DMS153 treated with DMSO at 0.1 percent for 48 hours (cell line): ENCODE measurements at regions not wholly inside any gene's neighbourhood (a gene's known extent, or its start where the extent isn't known, plus 50 kb on each side); places are given as distances from the start of the nearest gene placed in this dataset.

Source experiments
- DNase-seq: peaks from one replicate; lab custom pipeline; 2025; ENCODE audit not compliant: unreplicated experiment; lab: John Stamatoyannopoulos, UW

DNA sequence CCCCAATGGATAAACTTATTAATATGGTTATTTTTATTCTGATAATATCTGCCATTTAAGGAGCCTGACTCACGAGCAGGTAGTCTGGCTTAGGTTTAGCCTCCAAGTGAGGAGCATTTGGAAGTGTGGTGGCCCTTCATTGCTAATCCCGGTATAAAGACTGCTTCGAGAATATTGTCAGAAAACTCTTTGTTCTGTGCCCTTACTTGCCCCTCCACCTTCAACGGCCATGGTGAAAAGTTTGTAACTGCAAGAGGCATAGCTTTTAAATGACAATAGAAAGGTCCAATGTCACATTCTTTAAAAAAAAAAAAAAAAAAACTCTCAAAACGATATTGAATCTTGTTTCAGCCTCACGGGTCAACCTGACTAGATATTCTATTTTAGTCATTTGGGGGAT, 157.4 kb upstream of the PROX1 start:
- DNase-seq: no peak

DNA sequence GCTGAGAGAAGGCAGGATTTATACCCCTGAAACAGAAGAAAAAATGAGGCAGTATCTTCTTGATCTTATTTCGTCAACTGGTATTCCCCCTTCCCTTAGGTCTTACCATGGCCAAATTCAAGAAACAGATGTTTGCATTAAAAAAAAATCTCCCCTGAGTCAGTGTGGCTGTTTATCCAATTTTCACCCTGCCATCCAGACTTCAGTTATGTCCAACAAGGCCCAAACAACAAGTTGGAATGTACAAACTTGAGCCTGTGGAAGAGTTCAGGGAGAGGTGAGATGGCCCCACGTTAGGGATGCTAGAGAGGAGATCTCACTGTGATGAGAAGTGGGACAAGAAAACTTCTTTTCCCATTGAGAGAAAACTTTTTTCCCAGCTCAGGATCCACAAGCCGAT, 147.2 kb upstream of the PROX1 start:
- DNase-seq: no peak

DNA sequence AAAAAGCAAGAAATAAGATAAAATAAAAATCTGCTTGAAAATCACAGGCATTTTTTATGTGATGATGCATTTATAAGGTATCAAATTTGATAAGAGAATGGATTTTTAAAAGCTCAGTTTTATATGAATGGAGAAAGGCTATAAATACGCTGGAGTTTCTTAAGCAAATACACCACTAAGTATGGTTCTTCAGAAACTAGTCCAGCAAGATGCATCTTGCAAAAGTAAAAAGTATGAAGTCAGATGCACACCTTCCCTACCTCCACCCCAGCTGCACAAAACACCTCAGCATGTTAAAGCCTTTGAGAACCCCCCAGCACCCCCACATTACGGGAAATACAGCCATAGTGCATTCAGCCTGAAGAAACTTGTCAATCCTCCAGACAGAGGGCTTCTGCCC, 143.1 kb upstream of the PROX1 start:
- no peak for DNase-seq

DNA sequence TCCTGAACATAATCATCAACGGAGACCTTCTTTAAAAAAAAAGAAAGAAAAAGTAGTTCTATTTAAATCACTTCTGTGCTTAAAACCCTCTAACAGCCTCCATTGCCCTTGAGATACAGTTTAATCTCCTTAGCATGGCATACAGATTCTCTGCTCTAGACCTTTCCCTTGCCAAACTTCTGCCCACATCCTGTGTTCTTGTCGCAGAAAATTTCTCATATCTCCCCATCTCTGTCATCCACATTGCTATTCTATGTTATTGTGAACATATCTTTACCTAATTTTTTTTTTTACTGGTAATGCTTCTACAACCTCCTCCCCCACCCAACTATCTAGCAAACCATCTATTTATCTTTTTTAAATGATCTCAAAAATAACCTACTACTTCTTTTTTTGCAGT, 135.7 kb upstream of the PROX1 start:
- no peak for DNase-seq

DNA sequence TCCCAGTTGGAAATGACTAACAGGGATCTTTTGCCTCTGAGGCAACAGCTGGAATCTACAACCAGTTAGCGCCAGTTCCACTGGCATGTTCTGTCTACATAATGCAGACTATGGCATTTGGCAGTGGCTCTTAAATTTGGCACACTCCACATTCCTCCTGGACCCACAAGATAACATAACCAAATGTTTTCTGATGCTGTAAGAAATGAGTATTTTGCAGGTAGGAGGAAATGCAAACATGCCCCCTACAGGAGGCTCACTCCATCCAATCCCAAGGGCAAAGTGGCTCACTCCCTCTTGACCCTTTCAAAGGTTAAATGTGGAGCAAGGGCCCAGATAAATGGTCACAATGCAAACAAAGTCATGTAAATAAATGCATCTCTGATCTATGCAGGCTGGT, 129.2 kb upstream of the PROX1 start:
- DNase-seq: no peak

DNA sequence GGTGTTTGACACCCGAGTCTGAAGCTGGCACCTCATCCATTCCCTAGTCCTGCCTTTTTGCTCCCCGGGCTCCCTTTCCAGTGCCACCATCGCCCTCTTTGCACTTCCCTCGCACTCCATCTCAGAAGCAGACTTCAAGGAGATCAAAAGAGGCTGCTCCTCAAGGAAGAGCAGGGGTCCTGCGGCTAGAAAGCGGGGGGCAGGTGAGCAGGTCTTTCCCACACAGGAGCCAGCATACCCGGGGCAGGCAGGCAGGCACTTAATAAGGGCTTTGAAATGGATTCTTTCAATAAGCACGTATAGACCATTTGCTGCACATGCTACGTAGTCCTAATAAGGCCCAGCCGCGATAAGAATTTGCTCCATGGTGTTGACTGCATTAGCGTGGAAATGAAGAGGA, 125.9 kb upstream of the PROX1 start:
- no peak for DNase-seq

DNA sequence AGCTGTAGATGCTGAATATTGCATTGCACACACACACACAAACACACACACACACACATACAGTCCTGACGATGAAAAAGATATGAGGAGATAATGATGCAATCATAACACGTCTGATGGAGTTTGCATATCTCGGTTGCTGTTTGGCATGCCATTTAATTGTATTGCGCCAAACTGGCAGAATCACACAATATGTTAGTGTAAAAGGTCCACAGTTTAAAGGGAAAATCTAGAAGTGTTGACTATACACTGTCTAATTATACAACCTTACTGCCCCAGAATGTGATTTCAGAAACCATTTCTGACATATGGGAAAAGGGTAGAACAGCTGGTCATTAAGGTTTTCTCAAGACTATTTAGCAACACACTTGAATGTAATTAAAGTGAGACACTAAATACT, 123.7 kb upstream of the PROX1 start:
- DNase-seq: no peak

DNA sequence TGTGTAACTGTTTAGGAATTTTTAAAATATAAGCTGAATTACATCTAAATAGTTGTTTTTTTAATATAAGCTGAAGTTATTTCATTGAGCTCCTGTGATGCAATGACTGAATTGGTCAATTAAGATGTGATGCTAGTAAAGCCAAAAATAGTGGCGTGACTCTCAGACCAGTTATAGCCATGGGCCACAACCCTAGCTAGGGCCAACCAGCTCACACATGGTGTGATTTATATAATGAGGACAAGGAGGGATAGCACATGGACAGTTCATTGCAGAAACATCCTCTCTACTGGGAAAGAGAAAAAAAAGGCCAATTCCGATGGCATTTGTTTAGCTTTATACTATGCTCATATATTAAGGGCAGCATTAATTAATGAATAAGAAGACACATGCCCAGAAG, 119.3 kb upstream of the PROX1 start:
- DNase-seq: no peak

DNA sequence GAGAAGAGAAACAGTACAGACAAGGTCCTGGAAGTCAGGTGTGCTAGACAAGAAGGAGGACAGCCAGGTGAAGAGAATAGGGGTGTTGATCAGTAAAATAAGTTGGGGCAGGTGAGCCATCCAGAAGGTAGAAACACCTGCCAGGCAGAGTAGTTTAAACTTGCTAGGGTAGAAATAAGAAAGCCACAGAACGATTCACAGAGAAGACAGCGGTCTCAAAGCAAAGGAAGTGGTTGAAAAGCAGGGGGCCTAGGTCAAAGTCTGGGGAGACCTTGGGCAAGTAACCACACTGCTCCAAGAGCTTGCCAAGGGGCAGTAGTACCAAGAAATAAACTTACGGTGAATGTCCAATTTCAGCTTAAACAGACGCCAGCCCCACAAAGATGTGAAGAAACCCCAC, 116.6 kb upstream of the PROX1 start:
- no peak for DNase-seq

DNA sequence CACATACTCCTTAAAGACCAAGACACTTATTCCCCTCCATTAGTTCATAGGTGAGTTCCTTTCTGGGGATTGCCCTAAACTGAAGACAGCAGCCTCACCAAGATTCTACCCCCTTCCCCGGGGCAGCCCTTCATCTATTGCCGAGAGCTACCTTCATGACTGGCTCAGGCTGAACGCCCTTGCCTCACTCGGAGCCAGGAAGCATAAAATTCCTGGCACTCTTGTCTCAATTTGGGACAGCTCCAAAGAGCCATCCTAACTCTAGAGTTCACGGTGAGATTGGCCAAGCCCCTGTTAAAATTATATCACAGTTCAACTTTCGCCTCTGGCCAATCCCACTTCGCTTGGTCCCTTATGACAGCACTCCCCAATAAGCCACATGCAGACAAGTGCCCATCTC, 113.0 kb upstream of the PROX1 start:
- DNase-seq: no peak

DNA sequence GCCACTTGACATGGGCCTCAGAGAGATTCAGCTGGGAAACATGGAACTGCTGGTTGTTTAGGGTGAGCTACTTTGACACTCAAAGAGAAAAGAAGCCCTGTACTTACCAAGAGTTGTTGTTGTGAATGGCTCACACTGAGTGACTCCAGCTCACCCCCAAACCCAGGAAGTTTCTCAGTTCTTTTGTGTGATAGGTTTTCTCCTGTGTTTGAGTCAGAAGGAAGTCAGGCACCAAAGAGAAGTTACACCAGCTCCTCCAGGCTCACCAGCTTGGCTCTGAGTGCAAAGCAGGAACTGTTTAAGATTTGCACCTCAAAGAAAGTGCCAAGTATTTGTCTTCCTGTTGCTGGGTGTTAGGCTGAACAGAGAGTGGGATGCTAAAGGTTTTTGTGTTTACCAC, 111.2 kb upstream of the PROX1 start:
- no peak for DNase-seq

DNA sequence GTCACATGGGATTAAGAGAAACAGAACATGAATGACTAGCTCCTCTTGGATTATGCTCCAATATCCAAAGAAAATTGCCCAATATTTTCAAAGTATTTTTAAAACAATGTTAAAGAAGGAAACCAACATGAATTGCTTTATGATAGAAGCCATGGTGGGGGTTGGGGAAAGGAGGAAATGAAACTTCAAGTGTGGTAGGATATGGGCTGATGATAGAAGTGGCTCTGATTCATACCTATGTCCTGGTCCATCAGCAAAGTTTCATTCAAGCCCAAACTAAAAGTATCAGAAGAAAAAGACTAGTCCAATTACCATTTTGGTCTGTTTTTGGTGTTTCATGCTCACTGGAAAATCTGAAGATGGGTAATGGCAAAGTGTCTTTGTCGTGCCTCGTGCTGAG, 104.2 kb upstream of the PROX1 start:
- no peak for DNase-seq

DNA sequence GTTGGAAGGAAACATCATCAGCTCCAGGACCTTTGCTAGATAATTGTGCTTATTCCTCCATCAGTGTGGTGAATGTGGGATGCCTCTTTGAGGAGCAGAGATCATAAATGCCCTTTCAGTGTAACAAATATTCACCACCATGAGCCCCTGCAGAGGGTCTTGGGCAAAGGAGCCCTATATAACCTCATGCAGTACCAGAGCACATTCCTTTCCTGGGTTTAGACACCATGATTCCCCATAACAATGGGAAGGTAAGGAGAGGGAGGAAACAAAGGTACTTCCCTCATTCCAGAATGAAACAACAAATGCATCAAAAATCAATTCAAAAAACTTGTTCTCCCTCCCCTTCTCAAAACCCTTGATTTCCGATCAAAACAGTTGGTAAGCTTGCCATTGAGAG, 103.4 kb upstream of the PROX1 start:
- DNase-seq: no peak

DNA sequence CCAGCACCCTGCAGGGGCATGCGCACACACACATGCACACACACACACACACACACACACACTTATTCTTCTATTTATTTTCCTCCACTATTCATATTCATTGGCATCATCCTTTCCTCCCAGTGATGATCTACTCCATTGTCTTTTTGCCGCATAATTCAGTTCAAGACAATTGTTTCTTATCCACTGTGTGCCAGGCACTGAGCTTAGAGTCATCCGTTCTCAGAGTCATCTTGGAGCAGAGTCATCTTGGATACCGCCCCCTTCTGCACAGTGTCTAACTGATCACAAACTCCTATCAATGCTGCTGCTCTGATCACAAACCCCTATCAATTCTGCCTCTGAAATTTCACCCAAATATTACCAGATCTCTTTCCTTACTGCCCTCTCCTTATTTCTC, 102.8 kb upstream of the PROX1 start:
- no peak for DNase-seq

DNA sequence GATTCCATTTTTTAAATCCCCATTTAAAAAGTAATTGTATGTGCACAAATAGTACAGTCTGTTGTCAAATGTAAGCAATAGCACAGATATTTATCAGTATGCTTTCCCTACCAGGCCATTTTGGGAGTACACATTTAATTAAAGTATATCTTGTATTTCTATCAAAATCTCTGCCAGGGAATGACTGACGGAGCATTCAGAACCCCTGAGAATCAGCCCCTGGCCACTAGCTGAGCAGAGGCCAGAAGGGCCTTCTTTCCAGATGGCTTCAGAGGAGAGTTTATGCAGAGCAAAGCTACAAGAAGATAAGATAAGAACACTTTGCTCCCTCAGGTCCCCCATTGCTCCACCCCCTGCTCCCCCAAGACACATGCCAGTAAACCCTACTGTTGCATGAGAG, 99.9 kb upstream of the PROX1 start:
- no peak for DNase-seq

DNA sequence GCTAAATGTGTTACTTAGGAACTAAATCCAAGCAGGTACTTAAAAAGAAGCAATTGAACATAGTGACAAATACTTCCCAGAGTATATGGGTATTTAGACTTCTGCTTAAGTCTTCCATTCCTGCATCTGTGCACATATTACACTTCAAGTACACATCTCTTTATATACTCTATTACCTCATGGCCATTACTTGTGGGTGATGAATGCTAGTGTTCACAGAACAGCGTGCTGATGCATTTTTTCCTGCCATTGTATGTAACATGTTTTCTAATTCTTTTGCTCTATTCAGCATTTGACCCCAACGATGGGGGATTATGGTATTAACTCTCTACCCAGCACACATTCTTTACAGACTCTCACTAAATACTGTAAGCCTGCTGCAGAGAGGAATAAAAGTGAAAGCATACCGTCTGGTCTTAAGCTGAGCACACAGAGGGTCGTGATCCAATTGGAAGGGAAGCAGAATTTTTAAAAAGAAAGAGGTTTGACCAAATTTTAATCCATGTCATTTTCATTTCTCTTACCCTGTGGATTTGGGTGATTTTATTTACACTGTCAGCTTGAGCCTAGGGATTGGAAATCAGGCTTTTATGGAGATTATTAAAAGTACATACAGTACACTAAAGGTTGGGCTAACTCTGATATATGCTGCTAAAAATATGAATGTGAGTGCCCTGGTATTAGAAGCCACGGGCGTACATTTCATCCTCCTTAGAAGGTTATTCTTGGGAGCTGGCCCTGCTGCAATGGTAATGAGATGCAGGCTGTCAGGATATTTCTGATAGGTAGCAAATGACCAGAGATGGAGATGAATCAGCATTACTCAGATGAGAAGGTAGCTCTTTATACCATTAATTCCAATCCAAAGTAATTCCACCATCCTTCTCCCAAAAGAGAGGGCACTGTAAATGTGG, 95.5 kb upstream of the PROX1 start:
- DNase-seq: no peak

DNA sequence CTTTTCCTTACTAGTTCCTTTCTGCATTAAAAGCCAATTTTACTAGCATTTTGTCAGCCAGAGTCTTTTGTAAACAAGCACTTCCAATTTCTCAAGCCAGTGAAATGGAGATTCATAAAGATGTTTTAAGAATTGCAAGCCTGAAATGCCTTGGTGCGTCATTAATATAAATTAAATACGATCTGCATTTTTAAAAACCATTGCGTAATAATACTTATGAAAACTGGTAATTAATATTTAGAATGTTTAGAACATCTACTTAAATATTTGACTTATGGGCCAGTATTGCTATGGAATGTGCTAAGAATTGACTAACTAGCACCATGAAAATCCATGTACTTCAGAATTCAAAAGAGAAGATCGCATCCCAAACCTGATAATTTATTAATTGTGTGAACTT, 89.1 kb upstream of the PROX1 start:
- no peak for DNase-seq

DNA sequence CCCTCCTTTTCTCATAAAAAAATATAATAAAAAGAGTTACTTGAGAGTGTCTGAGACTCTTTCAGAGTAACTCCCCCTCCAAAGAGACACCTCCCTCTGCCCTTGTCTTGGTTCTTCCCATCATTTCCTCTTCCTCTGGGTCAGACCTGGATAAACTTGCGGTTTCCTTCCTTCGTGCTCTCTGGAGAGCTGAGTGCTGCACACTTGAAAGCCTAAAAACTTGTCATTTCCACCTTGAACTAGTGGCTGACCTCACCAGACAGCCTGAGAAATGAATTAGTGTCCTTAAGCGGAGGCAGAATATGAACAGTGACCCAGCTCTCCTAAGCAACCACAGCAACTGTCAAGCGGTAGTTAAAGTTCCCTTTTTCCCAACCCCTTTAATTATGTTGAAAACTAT, 88.4 kb upstream of the PROX1 start:
- no peak for DNase-seq

DNA sequence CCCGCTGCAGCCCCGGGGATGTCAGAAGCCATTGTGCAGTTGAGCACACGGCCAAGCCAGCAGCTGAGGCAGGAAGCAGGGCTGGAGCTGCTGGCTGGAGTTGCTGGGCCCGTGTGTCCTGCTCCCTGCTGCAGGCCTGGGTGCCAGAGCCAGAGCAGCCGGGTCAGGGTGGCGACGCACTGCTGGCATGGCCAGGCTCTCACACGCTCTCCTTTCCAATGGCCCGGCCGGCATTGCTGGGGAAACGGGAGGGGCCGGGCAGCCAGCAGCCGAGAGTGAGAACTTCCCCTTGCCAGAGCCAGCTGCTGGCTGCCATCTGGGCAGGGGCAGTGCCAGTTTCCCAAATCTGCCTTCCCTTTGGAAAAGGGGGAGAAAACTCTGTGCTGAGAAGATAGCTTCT, 82.4 kb upstream of the PROX1 start:
- DNase-seq: no peak

DNA sequence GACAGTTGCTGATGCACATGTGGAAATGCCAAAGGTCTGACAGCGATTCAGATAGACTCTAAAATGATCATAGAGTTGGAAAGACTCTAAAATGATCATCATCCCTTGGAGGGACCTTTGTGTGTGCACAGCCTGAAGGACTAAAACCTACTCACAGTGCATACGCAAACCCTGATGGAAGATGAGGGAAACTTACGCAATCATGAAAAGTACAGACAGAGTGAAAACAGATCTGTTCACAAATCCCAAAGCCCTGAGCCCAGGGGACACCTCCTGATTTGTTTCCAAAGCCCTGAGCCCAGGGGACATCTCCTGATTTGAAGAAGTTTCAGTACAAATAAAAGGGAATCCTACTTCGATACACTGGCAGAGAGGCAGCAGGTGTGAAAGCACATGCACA, 79.3 kb upstream of the PROX1 start:
- no peak for DNase-seq

DNA sequence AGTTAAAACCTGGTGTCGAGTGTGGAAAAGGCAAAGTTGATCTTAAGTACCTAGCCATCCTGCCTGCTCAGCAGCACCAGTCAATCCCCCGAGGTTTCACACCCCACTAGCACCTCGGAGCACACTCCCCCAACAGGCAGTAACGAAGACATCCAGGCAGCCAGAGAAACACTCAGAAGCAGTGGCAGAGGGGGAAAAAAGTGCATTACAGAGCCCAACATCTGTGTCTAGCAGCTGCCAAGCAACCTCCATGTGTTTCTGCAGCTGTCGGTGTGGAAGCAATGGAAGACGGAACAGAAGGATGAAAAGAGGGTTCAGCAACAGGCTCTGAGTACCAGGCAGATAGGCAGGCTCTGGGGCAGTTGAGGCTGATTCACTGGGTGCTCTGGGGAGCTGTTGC, 73.4 kb upstream of the PROX1 start:
- no peak for DNase-seq

DNA sequence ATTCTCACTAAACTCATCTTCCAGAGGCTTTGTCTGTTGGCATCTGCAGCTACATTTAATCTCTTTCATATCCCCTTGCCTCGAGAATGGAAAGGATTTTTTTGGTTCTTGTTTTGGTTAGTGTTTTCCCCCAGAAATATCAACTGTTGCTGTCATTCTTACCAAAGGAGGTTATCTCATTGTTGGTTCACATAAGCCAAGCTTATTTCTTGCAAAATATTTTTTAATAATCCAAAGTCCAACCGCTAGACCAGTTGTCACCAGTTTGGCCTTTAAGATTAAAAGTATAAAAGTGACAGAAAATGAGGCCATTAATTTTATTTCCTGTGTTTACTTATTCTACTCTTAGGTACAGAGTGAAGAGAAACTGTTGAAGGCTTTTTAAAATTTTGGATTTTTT, 66.5 kb upstream of the PROX1 start:
- no peak for DNase-seq

DNA sequence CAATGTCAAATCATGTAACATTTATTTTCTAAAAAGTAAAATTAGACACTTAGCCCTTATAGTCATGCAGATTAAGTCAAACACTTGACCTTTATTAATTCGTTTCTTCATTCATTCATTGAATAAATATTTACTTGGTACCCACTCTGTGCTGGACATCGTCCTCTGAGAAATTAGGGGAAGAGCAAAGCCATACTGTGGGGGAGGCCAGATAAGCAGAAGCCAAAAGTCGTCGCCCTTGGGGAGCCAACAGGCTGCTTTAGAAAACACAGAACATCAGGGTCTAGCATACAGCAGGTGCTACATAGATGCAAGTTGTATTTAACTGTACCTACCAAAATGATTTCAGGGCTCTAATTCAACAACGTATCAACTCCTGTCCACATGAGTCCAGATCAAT, 66.1 kb upstream of the PROX1 start:
- DNase-seq: no peak
